WTC11 (cell line): ENCODE measurements at regions not wholly inside any gene's neighbourhood (a gene's known extent, or its start where the extent isn't known, plus 50 kb on each side); places are given as distances from the start of the nearest gene placed in this dataset.

Source experiments
- ATF3 ChIP-seq: sonication (generic); formaldehyde crosslinking; conservative IDR thresholded peaks from 2 replicates; pipeline ENCODE4 v1.8.1; 2022; ENCODE audit warnings: mild to moderate bottlenecking, missing genetic modification reagents
- ESRRA ChIP-seq: sonication (generic); formaldehyde crosslinking; IDR thresholded peaks from 2 replicates; pipeline ENCODE4 v1.8.1; 2022; ENCODE audit warnings: mild to moderate bottlenecking, missing genetic modification reagents, borderline replicate concordance
- ZNF219 ChIP-seq: sonication (generic); formaldehyde crosslinking; IDR thresholded peaks from 2 replicates; pipeline ENCODE4 v1.8.0; 2023; ENCODE audit warnings: missing genetic modification reagents, mild to moderate bottlenecking, borderline replicate concordance
- ZNF317 ChIP-seq: sonication (generic); formaldehyde crosslinking; IDR thresholded peaks from 2 replicates; pipeline ENCODE4 v1.8.1; 2023; ENCODE audit warnings: low read depth, mild to moderate bottlenecking, moderate library complexity, missing genetic modification reagents, borderline replicate concordance
- ZNF416 ChIP-seq: fragments of 250-450 bp; sonication (Bioruptor Pico); IDR thresholded peaks from 2 replicates; pipeline ENCODE4 v1.9.0; 2021; ENCODE audit warnings: mild to moderate bottlenecking, inconsistent platforms
- TF ChIP-seq, protein P1 (sequence below): fragments of 200-600 bp; IDR thresholded peaks from 2 replicates; pipeline ENCODE4 v1.8.0; 2022; ENCODE audit warnings: antibody characterized with exemption

GRCh38 chr9:126162611-126163381 lies 163.8 kb upstream of the MVB12B start:
- TF ChIP-seq ATF3 (CRISPR knock-in tag): no peak
- TF ChIP-seq, protein P1, sequence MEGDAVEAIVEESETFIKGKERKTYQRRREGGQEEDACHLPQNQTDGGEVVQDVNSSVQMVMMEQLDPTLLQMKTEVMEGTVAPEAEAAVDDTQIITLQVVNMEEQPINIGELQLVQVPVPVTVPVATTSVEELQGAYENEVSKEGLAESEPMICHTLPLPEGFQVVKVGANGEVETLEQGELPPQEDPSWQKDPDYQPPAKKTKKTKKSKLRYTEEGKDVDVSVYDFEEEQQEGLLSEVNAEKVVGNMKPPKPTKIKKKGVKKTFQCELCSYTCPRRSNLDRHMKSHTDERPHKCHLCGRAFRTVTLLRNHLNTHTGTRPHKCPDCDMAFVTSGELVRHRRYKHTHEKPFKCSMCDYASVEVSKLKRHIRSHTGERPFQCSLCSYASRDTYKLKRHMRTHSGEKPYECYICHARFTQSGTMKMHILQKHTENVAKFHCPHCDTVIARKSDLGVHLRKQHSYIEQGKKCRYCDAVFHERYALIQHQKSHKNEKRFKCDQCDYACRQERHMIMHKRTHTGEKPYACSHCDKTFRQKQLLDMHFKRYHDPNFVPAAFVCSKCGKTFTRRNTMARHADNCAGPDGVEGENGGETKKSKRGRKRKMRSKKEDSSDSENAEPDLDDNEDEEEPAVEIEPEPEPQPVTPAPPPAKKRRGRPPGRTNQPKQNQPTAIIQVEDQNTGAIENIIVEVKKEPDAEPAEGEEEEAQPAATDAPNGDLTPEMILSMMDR: no peak
- no peak for TF ChIP-seq ZNF219 (CRISPR knock-in tag)
- no peak for TF ChIP-seq ZNF317 (CRISPR knock-in tag)
- no peak for TF ChIP-seq ESRRA (CRISPR knock-in tag)
- no peak for TF ChIP-seq ZNF416 (CRISPR knock-in tag)
